GM19452 (cell line): ENCODE measurements at regions not wholly inside any gene's neighbourhood (a gene's known extent, or its start where the extent isn't known, plus 50 kb on each side); places are given as distances from the start of the nearest gene placed in this dataset.
"Not testable (repeated sequence)": the region's sequence is repeated elsewhere in the genome, so short reads cannot be mapped to it uniquely, and the experiment has no call there.

Source experiments
- ATAC-seq: cut with Tn5 transposase; IDR thresholded peaks from one replicate; pipeline ENCODE4 v1.9.1; 2021; ENCODE audit not compliant: unreplicated experiment

DNA sequence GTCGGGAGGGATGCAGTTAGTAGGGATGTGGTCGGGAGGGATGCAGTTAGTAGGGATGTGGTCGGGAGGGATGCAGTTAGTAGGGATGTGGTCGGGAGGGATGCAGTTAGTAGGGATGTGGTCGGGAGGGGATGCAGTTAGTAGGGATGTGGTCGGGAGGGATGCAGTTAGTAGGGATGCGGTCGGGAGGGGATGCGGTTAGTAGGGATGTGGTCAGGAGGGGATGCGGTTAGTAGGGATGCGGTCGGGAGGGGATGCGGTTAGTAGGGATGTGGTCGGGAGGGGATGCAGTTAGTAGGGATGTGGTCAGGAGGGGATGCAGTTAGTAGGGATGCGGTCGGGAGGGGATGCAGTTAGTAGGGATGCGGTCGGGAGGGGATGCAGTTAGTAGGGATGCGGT, 96.2 kb downstream of the BDH1 start:
- ATAC-seq: not testable (repeated sequence)

DNA sequence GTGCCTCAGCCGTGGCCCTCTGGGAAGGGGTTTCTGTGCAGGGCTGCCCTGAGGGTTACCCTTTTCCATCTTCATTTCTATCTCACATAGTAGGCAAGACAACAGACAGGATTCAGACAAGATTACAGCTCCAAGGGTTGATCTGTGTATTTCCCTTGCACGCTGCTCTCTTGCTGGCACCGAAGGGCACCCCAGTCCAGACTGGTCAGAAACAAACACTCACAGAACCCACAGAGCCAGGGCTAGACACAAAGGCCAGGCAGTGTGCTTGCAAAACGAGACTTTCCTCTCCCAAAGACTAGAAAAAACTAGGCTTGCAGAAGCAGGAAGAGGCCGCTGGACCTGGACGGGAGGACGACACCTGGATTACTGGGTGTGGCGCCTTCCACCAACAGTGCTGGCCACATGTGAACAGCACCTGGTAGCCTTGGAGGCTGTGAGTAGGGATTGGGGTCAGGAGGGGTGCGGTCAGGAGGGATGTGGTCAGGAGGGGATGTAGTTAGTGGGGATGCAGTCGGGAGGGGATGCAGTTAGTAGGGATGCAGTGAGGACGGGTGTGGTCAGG, 96.8 kb downstream of the BDH1 start:
- ATAC-seq: no peak

DNA sequence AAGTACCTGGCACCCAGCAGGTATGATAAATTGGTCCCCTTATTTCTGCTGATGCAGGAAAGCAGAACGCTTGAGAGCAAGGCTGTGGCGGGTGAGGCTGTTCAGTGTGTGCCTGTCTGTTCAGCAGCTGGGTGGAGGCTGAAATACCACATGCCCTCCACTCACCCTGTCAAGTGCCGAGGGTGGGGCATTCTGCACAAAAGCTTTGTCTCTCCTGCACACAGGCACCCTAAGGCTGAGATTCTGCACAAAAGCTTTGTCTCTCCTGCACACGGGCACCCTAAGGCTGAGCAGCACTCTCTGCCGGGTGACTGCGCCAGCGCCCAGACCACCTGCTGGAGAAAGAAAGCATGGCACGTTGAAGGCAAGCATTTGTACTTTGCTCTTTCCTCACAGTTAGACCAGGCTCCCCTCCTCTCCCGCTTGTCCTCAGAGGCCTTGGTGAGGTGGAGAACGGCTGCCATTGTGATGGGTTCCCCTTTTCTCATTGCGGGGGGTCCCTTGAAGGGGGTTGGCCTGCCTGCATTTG, 97.5 kb downstream of the BDH1 start:
- ATAC-seq: no peak

DNA sequence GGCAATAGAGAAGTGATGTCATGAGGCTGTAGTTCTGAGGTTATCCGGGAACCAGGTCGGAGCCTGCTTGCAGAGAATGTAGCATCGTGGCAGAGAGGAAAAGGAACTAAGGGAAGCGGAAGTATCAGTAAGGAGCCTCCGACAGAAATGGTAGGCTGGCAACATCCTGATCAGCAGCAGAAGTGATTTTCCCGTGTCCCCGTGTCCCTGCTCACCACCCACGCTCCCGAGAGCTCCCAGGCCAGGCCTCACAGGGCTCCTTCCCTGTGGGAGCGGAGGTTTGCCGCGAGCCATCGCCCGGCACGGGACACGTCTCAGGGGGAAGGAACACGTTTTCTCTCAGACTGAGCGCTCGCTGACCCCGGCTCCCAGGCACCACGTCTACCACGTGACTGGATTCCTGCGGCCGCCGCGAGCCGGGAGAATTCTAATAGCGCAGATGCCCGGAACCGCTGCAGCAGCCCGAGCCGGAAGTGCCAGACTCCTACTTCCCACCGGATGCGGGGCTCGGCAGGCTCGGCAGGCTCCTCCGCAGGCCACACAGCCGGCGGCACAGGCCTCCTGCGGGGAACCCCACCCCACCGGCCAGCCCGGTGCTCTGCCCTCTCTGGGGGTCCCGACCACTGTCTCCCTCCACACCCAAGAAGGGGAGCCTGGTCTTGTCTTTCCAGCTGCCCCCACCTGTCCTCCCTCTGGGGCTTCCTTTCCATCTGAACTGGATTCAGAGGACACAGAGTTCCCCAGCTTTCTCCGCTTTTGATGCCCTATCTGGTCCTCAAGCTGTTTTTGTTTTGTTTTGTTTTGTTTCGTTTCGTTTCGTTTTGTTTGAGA, 99.3 kb downstream of the BDH1 start:
- ATAC-seq: peak; percentile 61

DNA sequence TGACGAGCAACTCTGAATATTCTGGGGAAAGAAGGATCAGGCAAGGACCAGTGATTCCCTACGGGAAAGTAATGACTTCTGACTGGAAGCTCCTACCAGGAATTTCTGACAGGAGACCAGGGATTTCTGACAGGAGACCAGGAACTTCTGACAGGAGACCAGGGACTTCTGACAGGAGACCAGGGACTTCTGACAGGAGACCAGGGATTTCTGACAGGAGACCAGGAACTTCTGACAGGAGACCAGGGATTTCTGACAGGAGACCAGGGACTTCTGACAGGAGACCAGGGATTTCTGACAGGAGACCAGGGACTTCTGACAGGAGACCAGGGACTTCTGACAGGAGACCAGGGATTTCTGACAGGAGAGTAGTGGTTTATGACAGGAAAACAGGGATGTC, 100.9 kb downstream of the BDH1 start:
- not testable (repeated sequence) for ATAC-seq

DNA sequence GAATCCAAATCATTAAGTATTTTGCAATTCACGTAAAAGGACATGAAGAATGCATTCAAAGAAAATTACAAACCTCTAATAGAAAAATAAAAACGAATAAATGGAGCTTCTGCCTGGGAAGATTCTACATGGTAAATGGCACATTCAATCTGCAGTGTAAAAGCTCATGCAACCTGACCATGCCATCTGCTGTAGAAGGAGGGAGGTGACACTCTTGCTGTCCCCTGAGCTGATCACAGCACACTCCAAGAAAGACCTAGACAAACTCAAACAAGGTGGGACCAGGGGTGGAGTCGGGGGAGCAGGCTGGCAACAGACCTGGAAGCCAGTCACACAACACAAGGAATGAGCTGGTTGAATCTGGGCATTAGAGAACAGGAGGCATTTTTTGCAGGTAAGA, 101.8 kb downstream of the BDH1 start:
- no peak for ATAC-seq

DNA sequence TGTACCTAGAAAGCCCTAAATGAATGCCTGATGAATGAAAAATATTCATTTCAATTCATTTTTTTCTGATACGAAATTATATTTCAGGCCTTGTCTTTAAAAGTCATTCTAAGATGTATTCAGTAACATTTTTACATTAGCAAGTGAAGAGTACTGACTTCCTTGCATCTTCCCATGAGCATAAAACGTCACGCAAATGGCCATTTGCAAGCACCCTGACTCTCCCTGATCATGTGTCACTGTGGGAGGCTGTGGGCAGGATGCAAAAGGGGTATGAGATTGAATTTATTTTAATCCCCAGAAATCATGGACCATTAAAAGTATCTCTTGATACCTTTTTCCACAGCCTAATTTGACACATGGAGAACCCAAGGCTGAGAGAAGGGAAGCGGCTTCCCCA, 105.0 kb downstream of the BDH1 start:
- no peak for ATAC-seq

DNA sequence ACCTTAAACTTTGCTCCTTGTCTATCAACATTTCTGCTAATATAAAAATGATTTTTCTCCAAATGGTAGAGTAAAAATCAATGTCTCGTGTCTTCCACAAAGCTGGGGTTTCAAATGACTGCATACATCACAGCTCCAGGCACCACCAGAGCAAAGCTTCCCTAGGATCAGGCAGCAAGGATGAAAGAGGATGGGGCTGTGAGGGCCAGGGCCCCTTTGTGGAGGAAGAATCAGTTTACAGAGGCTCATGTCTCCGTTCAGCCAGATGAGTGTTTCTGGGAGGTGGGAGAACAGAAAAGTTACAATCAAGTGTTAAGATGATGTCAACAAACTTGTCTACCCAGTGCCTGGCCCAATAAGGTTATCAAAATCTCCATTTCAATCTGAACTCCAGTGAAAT, 105.5 kb downstream of the BDH1 start:
- ATAC-seq: no peak

DNA sequence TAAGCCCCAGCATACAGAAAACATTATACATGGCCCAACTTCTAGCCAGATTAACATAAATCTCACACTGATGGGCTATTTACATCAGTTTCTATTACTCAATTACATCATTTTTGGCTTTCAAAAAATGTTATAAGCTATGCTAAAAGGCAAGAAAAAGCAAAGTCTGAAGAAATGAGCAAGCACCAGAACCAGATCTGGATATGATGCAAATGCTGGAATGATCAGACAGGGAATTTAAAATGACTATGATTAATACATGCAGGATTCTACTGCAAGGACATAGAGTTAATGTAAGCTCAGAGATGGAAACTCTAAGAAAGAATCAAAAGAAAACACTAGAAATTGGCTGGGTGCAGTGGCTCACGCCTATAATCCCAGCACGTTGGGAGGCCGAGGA, 106.6 kb downstream of the BDH1 start:
- not testable (repeated sequence) for ATAC-seq

DNA sequence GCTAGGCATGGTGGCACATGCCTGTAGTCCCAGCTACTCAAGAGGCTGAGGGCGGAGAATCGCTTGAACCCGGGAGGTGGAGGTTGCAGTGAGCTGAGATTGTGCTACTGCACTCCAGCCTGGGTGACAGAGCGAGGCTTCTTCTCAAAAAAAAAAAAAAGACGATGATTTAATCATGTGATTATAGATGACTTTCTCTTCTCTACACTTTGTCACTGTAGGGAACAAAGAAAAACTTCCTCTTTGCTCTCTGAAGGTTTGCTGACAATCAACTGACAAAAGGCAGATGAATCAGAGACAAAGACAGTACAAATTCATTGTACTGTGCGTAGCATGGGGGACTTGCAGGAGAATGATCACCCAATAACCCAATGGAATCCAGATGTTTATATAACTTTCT, 108.0 kb downstream of the BDH1 start:
- not testable (repeated sequence) for ATAC-seq

DNA sequence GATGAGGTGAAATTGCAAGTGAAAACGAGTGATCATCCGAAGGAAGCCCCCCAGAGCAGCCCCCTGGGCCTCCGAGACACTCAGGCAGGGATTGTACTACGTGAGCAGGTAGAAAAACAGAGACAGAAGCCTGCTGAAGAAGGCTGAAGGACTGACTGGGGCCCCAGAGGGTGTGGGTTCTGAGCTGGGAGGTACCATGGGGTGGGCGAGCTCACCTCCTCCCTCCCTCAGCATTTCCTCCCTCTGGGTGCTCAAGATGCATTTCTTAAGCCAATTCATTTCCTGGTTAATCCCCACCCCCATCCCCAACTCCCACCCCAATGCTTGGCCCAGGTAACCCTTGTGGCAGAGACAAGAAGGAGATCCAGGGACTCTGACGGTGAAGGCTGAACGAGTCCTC, 108.7 kb downstream of the BDH1 start:
- no peak for ATAC-seq

DNA sequence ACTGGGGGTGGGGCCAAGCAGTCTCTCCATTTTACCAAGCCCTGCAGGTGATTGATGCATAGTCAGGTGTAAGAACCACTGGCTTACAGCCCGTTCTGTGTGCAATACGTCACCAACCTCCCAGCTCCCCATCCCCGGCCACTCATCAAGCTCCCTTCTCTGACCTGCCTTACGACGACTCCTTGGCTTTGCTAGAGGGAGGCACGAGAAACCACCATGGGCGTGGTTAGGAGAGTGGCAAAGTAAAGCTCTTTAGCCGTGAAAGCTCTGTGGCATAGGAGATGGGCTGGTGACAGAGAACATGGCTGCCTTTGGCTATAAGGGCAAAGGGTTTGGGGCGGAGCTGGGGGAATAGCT, 109.1 kb downstream of the BDH1 start:
- ATAC-seq: no peak

DNA sequence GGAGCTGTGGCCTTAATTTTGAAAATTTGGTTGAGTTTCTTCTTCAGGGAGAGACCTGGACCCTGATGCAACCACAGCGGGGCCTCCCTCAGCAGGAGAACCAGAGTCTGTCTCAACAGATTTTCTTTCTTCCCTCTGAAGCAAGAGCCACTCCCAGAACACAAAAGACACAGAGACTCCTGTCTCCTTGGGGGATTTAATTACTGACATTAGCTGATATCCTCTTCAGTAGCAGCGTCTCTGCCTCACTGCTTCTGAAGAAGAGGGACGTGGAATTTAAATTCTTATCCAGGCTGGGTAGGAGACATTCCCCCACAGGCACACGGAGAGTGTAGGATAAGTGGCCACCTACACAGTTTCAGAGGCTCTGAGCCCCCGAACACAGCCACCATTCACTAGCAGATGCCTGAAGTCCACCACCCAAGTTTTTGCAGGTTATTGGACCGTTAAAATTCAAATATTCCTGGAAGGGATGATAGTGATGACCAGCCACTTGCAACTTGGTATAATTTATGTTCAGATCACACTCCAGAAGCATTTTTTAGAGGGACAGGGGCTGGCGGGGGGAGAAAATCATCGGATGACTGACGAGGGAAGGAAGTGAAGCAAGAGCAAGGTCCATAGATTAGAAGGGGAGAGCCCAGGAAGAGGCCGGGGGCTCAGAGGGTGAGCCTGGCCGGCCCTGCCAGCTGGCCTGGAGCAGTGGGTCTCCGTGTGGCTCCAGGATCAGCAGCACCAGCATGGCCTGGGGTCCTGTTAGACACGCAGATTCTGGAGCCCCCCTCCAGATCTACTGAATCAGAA, 109.7 kb downstream of the BDH1 start:
- no peak for ATAC-seq

DNA sequence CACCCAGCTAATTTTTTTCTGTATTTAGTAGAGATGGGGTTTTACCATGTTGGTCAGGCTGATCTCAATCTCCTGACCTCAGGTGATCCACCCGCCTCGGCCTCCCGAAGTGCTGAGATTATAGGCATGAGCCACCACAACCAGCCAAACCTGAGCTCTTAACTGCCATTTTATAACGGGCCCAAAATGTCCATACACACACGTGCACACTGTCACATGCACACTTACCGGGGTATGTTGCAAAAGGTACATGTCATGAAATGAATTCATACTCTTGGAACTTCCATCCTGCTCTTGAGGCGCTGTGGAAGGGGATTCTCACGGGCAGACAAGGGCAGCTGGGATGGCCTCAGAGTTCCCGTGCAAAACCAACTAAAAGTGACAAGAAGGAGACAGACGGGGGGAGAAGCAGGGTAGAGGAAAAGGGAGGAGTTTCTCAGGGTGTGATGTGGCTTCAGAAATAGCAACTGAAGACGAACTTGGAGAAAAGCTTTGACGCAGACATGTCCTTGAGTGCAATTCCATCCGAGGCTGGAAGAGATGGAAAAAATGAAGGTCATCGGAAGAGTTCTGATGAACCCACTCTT, 110.9 kb downstream of the BDH1 start:
- ATAC-seq: no peak

DNA sequence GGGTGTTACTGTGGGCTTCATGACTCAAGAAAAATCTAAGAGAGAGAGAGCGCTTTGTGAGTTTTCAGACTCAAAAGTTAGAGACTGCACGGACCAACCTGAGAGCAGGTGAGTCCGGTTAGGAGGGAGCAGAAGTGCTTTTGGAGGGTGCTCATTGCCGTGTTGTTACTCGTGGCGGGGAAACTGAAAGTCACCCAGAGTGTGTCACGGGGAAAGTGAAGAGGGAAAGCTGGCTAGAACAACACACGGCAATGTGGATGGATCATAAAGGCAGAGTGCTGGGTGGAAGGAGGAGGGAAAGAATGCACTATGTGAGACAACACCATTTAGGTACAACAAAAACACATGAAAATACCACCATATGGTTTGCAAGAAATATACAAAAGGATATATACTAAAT, 112.3 kb downstream of the BDH1 start:
- ATAC-seq: no peak

DNA sequence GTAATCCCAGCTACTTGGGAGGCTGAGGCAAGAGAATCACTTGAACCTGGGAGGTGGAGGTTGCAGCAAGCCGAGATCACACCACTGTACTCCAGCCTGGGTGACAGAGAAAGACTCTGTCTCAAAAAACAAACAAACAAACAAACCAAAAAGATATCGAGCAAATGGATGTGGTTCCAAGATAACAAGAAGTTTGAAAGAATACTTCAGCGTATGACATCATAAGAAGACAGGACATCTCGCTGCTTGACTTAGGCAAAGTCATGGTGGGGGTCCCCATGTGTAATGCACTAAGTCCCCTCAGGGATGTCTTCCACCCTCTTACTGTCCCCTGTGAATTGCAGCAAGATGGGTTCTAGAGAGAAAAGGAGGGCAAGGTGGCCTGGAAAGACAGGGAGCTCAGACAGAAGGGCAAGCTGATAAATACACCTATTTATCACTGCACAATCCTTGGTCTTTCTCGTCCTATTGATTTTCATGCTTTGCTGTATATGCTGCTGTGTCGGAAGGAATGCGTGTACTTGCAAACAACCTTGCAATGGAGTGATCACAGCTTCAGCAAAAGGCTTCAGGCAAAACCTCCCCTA, 115.0 kb downstream of the BDH1 start:
- no peak for ATAC-seq

DNA sequence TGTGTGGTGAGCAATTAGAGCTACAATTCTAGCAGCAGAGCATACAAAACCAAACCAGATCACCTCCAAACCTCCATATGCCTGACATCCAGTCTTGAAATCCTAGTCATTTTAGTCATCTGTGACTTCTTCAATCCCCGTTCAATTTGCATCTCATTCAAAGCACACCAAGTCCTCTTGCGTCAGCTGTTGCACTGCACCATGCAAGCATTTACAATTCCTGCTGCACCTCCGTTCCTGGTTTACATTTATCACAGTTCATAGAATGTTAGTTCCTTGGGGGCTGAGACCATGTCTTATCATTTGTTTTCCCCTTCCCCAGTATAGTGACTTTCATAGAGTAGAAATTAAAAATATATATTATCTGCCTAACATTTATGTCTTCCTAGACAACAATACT, 116.9 kb downstream of the BDH1 start:
- no peak for ATAC-seq

DNA sequence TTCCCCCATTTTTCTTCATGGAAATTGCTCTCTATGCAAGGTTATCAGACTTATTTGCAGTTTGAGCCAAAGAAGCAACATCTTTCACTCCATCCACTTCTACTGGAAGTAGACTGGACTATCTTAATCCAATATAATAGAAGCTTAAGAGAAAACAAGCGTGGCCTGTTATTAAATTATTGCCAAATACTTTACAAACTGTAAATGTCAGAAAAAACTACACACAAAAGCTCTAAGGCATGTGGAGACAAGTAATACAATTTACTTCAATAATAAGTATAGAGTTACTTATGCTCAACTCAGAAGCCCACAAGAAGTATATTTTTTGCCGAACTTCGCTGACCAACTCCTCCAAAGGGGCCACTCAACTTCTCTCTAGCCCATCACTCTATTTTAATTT, 120.3 kb downstream of the BDH1 start:
- no peak for ATAC-seq

DNA sequence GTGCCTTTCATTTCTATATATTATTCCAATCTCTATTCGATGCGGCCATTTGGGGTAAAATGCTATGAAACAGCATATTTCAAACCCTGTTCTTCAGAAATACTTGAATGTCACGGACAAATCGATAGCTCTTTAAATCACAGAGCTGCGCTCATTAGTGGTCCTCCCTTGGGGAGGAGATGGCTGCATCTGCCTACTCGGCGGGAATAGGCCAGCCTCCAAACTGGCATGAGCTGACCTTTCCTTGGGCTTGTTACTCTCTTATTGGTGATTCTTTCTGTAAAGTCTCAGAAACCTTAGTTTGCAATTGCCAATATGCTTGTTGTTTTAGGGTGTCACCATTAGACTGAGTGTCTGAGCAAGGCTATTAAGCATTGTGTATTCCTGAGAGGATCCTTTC, 120.9 kb downstream of the BDH1 start:
- no peak for ATAC-seq

DNA sequence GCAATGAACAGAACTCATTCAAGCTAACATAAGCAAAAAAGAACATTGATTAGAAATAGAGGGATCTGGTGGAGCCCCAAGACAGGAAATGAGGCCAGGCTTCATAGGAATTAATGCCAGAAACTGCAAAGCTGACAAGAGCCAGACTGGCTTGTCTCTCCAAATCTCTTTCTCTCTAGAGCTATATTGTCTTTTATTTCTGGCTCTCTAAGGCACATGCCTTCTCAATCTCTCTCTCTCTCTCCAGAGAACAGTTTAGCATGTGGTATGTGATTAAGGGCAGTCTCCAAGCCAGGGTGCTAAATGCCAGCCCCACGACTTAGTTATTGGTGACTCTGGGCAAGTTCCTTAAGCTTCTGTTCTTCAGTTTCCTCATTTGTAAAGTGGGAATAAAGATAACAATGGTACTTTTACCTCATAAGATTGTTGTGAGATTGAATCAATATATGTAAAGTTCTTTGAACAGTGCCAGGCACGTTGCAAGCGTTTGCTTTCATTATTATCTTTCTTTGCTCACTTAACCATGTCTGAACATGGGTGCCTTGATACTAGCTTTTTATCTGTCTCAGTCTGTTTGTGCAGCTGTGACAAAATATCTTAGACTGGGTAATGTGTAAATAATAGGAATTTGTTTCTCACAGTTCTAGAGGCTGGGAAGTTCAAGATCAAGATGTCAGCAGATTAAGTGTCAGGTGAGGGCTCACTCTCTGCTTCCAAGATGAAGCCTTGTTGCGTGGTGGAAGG, 123.2 kb downstream of the BDH1 start:
- no peak for ATAC-seq
